ENCODE measurements at regions not wholly inside any gene's neighbourhood (a gene's known extent, or its start where the extent isn't known, plus 50 kb on each side); places are given as distances from the start of the nearest gene placed in this dataset.
"Not testable (repeated sequence)": the region's sequence is repeated elsewhere in the genome, so short reads cannot be mapped to it uniquely, and the experiment has no call there.

DNA sequence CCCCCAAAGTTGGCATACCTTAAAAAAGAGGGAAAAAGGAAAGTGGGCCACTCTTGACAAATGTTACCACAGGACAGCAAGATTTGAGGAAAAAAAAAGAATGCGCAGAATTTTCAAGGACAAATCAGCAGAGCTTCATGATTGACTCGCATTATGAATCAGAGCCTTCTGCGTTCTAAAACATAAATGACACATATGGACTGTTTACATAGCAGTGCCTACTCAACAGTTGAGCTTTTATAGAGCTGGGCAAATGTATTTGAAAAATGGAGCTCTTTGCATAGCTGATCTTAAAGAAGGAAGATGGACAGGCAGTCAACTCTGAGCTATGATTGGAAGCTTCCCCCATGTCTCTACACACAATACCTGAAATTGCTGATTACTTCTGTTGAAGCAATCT is 213.2 kb upstream of the NT5E start:
- ChIA-PET CTCF (interaction anchor here (0.7 kb wide), 1 partner anchor 392 kb away, joined by 3 read pairs; no protein-coding TSS in a partner anchor), POLR2A (no interaction called here)
- TF ChIP-seq, protein P1, sequence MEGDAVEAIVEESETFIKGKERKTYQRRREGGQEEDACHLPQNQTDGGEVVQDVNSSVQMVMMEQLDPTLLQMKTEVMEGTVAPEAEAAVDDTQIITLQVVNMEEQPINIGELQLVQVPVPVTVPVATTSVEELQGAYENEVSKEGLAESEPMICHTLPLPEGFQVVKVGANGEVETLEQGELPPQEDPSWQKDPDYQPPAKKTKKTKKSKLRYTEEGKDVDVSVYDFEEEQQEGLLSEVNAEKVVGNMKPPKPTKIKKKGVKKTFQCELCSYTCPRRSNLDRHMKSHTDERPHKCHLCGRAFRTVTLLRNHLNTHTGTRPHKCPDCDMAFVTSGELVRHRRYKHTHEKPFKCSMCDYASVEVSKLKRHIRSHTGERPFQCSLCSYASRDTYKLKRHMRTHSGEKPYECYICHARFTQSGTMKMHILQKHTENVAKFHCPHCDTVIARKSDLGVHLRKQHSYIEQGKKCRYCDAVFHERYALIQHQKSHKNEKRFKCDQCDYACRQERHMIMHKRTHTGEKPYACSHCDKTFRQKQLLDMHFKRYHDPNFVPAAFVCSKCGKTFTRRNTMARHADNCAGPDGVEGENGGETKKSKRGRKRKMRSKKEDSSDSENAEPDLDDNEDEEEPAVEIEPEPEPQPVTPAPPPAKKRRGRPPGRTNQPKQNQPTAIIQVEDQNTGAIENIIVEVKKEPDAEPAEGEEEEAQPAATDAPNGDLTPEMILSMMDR (IDR thresholded peaks at IDR 0.05; ENCODE audit: insufficient read depth, low read length, missing control alignments): no peak
- no peak overlapping the region for H3K4me3 ChIP-seq (ENCODE audit: low read depth, low read length)
- DNase-seq (ENCODE audit: low read depth, low spot score): no peak

DNA sequence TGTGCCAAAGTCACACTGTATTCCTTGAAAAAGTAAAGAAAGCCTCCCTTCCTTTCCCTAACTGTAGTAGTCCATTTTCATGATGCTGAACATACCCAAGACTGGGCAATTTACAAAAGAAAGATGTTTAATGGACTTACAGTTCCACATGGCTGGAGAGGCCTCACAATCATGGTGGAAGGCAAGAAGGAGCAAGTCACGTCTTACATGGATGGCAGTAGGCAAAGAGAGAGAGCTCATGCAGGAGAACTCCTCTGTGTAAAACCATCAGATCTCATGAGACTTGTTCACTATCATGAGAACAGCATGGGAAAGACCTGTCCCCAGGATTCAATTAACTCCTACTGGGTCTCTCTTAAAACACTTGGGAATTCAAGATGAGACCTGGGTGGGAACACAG is 222.5 kb upstream of the NT5E start:
- H3K4me3 ChIP-seq (ENCODE audit: low read depth, low read length); POLR2A ChIA-PET; CTCF ChIA-PET; DNase-seq (ENCODE audit: low read depth, low spot score): not testable (repeated sequence)

DNA sequence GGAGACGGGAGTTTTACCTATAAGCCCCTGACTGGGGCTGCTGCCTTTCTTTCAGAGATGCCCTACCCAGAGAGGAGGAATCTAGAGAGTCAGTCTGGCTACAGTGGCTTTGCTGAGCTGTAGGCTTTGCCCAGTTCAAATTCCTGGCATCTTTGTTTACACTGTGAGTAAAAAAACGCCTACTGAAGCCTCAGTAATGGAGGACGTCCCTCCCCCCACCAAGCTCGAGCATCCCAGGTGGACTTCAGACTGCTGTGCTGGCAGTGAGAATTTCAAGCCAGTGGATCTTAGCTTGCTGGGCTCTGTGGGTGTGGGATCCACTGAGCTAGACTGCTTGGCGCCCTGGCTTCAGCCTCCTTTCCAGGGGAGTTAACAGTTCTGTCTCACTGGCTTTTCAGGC is 237.1 kb upstream of the NT5E start:
- CTCF ChIA-PET; POLR2A ChIA-PET; DNase-seq (ENCODE audit: low read depth, low spot score); H3K4me3 ChIP-seq (ENCODE audit: low read depth, low read length): not testable (repeated sequence)

DNA sequence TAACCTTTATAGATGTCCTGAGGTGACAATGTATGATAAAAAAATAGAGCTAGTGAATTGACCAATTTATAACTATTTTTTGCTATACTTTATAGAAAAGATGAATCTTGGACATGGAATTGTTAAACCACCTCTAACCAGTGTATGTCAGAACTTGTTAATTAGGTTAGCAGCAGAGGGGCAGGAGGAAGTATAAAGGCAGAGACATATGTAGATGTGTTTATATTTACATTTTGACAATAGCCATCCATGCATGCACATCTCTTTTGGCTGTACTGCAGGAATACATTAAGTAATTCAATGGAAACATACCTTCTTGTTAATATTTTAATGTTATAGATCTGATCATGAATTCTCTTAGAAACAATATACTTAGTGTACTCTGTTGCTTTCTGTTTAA is 254.6 kb upstream of the NT5E start:
- DNase-seq (ENCODE audit: low read depth, low spot score): no peak
- TF ChIP-seq, protein P1 (IDR thresholded peaks at IDR 0.05; ENCODE audit: insufficient read depth, low read length, missing control alignments): no peak
- POLR2A ChIA-PET: no interaction called here
- no peak overlapping the region for H3K4me3 ChIP-seq (ENCODE audit: low read depth, low read length)
- CTCF ChIA-PET: no interaction called here

DNA sequence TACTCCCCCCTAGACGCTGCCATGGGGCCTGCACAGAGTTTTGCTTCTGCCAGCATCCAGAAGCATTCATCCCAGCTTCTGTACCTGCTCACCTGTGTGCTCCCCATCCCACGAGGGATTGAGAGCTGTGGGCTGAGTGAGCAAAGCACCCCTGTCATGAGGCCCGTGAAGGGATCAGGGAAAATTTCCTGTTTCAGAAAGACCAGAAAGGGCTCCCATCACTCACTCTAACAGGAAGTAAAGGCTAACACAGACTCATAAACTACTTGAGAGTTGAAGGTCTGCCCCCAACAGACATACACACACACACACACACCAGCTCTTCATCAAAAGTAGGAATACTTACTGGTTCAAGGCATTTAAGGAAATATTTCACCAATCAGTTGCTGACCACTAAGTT is 256.5 kb upstream of the NT5E start:
- no peak for DNase-seq (ENCODE audit: low read depth, low spot score)
- ChIA-PET CTCF (no interaction called here), POLR2A (no interaction called here)
- TF ChIP-seq, protein P1 (IDR thresholded peaks at IDR 0.05; ENCODE audit: insufficient read depth, low read length, missing control alignments): no peak
- no peak overlapping the region for H3K4me3 ChIP-seq (ENCODE audit: low read depth, low read length)

DNA sequence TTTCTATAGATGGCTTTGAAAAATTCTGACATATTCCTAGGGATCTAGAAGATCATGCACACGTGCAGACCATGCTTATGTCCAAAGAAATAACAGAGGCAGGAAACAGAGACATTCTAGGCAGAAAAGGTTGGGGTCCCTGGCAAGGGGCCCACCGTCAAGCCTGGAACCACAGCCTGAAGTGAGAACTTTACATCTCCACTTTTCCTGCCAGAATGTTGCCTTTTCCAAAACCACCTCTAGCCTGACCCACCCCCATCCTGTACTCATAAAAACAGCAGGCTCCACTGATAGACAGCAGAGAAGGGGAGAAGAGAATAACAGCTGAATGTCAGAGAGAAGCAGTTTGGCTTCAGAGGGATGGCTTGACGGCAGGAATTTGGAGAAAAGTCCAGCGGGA is 257.3 kb upstream of the NT5E start:
- DNase-seq (ENCODE audit: low read depth, low spot score): no peak
- POLR2A ChIA-PET: no interaction called here
- no peak overlapping the region for H3K4me3 ChIP-seq (ENCODE audit: low read depth, low read length)
- TF ChIP-seq, protein P1 (IDR thresholded peaks at IDR 0.05; ENCODE audit: insufficient read depth, low read length, missing control alignments): no peak
- CTCF ChIA-PET: no interaction called here

DNA sequence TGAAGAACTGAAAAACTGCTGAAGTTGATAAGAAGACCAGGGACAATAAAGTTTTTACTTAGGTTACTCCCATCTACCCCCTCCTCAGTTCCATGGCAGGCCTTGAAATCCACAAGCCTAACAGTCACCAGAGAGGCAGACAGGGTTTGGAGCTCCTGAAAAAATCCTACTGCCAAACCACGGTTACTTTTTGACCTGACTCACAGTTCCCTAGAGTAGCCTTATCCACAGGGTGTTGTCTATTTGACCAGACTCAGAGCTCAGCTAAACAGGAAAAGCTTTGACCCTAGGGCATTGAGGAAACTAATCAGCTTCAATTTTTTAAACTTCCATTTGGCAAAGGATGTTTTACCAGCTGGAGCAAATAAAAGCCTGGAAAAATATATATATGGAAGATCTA is 257.7 kb upstream of the NT5E start:
- DNase-seq (ENCODE audit: low read depth, low spot score): no peak
- TF ChIP-seq, protein P1 (IDR thresholded peaks at IDR 0.05; ENCODE audit: insufficient read depth, low read length, missing control alignments): no peak
- ChIA-PET POLR2A (no interaction called here), CTCF (no interaction called here)
- no peak overlapping the region for H3K4me3 ChIP-seq (ENCODE audit: low read depth, low read length)

DNA sequence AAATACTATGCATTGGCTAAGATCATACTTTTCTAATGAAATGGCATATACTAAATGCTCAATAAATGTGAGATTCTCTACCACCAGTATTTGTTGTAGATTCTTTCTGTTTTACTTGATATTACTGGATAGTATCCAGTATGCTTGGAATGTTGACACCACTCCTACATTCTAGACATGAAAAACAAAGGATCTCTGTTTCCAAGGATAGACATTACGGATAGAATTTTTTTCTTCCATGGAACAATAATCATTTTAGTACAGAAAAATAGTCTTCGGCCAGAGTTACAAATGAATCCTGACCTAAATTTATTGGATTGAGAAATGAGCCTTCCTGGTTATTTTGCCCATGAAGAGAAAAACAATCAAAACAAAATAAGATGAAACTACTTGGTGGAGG is 258.2 kb upstream of the NT5E start:
- no peak for DNase-seq (ENCODE audit: low read depth, low spot score)
- POLR2A ChIA-PET: no interaction called here
- no peak overlapping the region for H3K4me3 ChIP-seq (ENCODE audit: low read depth, low read length)
- CTCF ChIA-PET: interaction anchor here (0.5 kb wide), 1 partner anchor 1321 kb away, joined by 3 read pairs; no protein-coding TSS in a partner anchor
- TF ChIP-seq, protein P1 (IDR thresholded peaks at IDR 0.05; ENCODE audit: insufficient read depth, low read length, missing control alignments): no peak

All from AG04449 (cell line).